ENCODE measurements at regions not wholly inside any gene's neighbourhood (a gene's known extent, or its start where the extent isn't known, plus 50 kb on each side); places are given as distances from the start of the nearest gene placed in this dataset.

DNA sequence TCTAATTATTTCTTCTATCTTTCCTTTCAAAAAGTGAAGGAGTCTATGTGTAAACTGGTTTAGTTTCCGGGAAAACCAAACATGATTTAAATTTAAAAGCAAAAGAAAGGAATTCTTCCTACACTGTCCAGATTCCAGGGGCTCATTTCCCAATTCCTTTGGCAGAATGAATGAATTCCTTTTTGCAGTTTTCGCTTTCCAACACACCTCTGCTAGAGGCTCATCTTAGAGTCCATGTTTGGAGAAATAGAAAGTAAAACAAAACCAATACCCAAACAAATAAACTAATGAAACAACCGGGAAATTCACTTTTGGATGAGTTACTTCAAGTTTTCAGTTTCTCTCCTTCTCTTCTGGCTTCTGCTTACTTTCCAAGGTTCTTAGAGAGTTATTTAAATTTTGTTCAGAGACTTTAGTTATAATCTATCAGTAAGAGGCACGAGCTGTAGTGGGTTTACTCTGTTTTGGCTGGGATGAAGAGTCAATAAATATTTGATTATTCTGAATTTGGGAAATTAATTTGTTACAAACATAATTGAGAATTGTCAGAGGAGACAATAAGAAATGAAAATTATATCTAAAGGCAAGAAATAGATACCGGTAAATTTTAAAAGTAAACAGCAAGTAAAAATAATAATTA lies 365.0 kb upstream of the CDH9 start:
- no peak for DNase-seq (ENCODE audit: low read depth)

DNA sequence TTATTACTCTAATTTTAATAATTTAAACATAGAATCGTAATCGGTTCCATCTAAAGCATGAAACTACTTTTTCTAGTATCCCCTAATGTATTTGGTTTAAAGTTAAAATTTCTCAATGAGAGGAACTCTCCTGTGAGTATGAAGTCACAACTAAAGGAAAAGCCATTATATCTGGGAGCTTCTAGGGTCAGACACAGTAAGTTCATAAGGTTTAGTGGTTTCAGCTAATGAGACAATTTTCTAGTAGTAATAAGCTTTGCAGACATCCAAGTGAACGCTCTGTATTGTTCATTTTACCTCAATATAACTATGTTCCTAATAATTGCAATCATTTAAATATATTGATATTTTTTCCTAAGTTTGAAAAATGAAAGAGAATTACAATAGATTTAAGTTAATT lies 364.4 kb upstream of the CDH9 start:
- no peak for DNase-seq (ENCODE audit: low read depth)

DNA sequence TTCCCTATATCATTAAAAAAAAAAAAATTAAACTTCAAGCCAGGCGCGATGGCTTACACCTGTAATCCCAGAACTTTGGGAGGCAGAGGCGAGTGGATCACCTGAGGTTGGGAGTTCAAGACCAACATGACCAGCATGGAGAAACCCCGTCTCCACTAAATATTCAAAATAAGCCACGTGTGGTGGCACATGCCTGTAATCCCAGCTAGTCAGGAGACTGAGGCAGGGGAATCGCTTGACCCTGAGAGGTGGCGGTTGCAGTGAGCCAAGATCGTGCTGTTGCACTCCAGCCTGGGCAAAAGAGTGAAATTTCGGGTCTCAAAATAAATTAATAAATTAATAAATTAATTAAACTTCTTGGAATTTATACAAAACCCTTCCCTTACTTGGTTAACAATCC lies 358.6 kb upstream of the CDH9 start:
- DNase-seq (ENCODE audit: low read depth), result no peak

DNA sequence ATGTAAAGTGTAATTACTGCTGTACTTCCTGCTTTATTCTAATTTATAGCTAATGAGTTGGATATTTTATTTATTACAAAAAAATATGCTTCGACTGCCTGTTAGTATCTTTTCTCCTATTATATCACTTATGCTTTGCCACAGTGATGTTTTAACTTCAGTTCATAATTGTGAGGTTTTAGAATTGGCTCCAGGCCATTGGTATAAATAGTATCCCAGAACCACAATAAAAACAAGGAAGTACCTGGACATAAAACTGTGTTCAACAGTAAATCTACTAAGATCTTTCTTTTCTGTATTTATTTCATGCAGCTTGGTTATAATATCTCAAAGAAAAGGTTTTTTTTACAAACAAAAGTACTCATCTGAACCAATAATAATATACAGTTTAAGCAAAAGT lies 354.3 kb upstream of the CDH9 start:
- DNase-seq (ENCODE audit: low read depth), result no peak

DNA sequence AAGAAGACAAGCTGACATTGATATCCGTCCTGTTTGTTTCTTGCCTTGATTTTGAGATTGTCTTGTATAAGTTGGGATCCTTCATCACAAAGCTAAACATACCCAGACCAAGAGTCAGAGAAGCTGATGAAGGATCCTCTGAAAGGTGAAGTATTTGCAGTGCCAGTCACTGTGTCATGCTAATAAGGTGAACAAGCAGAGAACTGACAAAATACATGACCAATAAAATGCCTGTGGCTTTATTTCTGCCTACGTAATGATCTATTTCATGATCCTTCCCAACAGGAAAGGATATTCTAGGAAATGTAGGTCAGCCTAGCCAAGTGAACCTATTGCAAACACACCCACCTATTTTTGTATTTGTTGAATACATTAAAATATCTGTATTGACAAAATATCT lies 351.3 kb upstream of the CDH9 start:
- no peak for DNase-seq (ENCODE audit: low read depth)

DNA sequence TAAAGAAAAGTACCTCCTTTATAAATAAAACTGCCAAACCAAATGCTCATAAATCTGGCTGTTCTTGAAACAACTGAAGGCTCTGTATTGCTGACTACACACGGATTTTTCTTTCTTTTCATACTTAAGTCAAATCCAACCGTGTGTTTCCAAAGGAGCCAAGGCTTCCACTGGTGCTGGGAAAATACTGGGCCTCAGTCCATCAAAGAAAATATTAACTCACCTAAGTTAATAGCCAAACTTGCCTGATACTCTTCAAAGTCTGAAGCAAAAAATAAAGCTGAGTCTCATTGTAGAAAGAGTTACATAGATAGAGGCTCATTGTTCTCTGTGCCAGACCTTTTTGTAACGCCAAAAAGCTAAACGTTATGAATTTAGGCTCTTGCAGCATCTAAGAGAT lies 350.4 kb upstream of the CDH9 start:
- no peak for DNase-seq (ENCODE audit: low read depth)

DNA sequence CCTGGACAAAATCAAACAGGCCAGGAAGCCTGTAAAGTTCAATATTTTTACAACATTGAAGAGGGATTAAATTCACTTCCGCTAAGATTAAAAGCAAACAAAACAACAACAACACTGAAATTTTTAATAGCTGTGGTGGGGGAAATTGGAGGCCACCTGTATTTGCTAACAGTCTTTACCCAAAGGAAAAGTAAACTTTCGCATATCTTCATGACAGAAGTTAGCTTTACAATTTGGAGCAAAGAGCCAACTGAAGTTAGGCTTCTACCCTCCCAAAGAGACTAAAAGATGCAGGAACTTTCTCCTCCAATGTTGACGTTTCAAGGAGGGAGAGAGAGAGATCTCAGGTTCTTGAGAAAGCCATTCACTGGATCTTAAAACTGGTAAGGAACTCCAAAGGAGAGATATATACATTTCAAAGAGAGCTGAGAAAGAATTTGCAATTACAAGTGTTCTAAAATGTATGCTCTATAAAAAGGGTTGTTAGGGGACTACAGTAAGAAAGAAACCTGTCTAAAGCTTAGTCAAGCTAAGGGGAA lies 349.2 kb upstream of the CDH9 start:
- no peak for DNase-seq (ENCODE audit: low read depth)

DNA sequence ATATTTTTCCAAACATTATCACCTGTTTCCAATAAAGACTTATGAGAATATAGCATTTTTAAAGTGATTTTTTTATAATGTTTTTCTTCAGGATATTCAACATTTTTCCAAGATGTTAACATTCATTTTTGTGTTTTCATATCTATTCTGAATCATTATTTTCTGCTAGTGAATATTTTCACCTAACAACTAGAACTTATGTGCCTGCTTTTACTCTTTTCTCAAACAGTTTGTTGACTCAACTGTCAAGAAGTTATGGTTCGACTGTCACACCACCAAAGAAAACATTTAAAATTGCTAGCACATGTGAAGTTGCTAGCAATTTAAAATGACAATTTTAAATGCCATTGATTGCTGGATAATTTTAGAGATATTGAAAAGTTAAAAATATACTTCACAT lies 343.3 kb upstream of the CDH9 start:
- DNase-seq (ENCODE audit: low read depth), result no peak

DNA sequence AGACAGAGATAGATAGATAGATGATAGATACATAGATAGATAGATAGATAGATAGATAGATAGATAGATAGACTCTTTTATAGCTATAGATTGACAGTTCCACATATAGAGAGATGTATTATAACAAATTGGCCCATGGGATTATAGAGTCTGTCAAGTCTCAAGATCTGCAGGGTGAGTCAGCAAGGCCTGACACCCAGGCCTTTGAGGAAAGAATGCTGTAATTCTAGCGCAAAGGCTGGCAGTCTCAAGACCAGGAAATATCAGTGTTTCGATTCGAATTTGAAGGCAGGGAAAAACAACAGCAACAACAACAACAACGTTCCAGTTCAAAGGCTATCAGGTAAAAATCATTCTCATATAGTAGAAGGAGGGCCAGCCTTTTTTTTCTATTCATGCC lies 339.2 kb upstream of the CDH9 start:
- no peak for DNase-seq (ENCODE audit: low read depth)

DNA sequence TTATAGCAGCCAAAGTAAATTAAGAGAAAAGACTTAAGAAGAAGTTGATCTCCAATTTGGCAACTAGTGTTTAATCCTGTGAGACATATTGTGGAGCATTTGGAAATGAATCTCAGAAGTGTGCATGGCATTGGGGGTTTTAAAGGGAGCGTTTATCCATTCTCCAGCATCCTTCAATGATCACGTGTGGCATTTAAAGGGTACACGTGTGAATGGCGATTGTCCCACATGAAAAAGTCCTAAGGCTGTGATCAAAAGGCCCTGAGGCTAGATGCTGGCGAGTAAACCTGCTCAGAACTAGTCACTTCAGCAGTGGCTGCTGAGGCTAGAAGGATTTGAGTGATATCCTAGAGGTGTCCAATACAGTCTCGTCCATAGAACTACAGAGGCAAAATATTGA lies 315.6 kb upstream of the CDH9 start:
- DNase-seq (ENCODE audit: low read depth), result no peak

DNA sequence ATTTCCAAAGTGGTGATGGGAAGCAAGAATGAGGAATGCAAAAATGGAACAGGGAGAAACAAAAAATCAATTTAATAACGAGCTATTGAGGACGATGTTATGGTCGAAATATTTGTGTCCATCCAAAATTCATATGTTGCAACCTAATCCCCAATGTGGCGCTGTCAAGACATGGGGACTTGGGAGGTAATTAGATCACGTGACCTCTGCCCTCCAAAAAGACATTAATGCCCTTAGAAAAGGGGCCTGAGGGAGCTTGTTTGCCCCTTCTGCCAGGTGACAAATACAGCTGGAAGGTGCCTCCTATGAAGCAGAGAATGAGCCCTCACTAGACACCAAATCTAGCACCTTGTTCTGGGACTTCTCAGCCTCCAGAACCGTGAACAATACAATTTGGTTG lies 315.2 kb upstream of the CDH9 start:
- DNase-seq (ENCODE audit: low read depth), result no peak

DNA sequence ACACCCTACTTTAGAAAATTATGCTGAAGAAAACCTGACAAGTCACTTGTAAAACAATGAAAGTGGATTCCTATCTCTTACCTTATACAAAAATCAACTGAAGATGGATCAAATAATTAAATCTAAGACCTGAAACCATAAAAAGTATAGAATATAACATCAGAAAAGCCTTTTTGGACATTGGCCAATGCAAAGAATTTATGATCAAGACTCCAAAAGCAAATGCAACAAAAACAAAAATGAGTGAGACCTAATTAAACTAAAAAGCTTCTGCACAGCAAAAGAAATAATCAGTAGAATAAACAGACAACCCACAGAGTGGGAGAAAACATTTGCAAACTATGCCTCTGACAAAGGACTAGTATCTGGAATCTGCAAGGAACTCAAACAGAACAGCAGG lies 303.0 kb upstream of the CDH9 start:
- no peak for DNase-seq (ENCODE audit: low read depth)

DNA sequence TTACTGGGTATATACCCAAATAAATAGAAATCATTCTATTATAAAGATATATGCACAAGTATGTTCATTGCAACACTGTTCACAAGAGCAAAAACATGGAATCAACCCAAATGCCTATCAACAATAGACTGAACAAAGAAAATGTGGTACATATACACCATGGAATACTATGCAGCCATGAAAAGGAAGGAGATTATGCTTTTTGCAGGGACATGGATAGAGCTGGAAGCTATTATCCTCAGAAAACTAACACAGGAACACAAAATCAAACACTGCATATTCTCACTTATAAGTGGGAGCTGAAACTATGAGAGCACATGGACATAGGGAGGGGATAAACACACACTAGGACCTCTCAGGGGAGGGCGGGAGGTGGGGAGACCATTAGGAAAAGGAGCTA lies 298.4 kb upstream of the CDH9 start:
- no peak for DNase-seq (ENCODE audit: low read depth)

DNA sequence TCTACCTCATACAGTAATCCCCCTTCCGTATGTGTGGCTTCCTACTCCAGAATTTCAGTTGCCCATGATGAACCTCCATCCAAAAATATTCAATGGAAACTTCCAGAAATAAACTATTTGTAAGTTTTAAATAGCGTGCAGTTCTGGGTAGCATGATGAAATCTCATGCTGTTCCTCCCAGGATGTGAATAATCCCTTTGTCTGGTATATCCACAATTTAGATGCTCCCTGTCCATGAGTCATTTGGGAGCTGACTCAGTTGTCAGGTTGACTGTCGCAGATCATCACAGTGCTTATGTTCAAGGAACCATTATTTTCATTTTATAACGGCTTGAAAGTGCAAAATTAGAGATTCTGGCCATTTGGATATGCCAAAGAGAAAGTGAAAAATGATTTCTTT lies 290.1 kb upstream of the CDH9 start:
- DNase-seq (ENCODE audit: low read depth), result no peak

DNA sequence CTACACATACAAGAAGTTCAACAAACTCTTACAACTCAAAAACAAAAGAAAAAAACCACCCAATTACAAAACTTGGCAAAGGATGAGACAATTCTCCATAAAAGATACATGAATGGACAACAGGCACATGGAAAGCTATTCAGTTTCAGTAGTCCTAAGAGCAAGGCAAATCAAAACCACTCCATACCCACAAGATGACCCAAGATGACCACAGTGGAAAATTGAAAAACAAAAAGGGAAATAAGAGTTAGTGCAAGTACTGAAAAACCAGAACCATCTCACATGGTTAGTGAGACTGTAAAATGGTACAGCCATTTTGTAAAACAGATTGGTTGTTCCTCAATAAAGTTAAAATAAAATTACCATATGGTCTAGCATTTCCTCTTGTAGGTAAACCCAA lies 287.1 kb upstream of the CDH9 start:
- no peak for DNase-seq (ENCODE audit: low read depth)

DNA sequence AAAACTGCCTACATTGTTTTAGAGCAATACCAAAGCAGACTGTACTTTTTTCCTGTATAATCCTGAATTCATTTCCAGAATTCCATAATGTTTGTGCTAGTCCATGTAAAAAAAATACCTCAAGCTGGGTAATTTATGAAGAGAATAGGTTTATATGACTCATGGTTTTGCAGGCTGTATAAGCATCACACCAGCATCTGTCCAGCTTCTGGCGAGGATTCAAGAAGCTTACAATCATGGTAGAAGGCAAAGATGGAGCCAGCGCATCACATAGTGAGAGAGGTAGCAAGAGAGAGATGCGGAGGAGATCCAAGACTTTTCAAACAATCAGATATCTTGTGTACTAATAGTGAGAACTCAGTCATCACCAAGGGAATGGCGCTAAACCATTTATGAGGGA lies 280.3 kb upstream of the CDH9 start:
- no peak for DNase-seq (ENCODE audit: low read depth)

DNA sequence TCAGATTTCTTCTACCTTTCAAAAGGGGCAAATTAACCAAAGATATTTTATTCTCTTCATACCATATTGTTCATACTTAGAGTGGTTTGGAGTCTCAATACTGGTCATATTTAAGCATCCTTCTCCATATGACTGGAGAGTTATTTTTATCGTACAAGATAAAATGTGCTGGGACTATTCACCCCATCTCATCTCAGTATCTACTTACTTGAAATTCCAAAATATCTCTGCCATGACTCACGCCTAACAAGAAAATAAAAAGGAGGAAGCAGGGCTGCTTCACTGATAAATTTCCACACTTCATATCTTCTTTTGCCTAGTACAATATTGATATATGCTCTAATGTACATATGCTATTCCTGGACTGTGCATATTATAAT lies 277.9 kb upstream of the CDH9 start:
- DNase-seq (ENCODE audit: low read depth), result peak; percentile 90

DNA sequence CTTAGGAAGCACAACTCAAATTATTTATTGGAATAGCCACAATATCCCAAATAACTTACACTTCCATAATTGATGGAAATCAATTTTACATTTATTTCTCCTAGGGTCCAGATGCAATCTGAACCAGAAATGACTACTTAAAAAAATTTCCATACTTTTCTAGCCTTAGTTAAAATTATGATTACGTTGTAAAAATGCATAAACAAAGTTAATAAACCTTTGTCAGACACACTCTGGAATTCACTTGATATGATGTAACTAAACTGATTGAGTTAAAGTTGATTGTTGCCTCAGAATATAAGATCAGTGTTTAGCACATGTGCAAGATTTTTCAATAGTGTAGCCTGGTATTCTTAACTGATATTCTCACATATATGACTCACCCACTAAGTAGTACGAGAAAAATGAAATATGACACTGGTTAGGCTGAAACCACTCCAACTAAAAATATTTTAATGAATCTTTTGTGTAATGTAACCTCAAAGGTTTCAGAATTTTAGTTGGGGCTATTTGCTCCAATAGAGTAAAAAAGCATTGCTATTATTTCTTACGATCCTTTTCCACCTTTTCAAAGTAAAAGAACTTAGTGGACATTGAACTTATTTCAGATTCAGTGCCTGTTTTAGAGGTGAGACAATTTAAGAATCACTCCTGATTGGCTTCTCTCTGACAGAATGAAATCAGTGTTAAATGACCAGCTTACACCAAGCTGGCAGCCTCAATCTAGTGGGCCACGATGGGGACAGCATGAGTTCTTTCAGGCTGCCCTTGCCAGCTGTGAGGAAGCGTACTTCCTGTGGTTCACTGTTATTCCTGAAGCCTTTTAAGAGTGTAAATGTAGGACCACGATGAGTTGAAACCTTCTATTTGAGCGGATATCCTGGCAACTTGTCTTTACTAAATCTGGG lies 277.2 kb upstream of the CDH9 start:
- DNase-seq (ENCODE audit: low read depth), result peak; percentile 65

DNA sequence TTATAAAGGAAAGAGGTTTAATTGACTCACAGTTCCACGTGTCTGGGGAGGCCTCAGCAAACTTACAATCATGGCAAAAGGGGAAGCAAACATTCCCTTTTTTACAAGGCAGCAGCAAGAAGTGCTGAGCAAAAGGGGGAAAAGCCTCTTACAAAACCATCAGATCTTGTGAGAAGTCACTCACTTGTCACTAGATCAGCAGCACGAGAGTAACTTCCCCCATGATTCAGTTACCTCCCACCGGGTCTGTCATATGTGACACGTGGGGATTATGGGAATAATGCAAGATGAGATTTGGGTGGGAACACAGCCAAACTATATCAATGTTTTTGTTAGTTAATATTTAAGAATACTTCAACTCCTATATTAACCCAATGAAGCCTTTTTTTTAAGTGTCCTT lies 275.2 kb upstream of the CDH9 start:
- DNase-seq (ENCODE audit: low read depth), result no peak

DNA sequence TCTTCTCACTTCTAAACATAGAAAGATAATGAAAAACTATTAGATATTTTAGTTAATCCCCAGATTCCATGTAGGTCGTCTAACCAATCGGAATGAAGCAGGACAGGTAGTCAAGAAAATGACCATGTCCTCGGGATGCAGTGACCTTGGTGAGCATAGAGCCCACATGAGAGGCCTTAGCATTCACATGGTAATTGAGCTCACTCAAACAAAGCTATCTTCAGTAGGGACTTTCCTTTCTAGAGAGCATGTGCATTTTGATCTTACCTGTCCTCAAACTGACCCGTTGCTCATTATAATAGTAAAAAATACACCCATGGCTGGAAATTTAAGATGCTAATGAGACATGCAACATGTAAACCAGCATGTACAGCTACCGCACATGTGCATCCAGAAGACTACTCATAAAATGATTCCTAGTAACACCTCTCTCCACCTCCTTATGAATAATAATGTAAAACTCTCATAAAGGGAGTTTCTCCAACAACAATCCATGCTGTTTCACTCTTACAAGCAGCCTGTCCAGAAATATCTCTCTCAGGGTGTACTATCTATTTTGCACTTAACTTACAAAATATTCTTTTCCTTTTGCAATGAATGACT lies 274.0 kb upstream of the CDH9 start:
- DNase-seq (ENCODE audit: low read depth), result no peak

DNA sequence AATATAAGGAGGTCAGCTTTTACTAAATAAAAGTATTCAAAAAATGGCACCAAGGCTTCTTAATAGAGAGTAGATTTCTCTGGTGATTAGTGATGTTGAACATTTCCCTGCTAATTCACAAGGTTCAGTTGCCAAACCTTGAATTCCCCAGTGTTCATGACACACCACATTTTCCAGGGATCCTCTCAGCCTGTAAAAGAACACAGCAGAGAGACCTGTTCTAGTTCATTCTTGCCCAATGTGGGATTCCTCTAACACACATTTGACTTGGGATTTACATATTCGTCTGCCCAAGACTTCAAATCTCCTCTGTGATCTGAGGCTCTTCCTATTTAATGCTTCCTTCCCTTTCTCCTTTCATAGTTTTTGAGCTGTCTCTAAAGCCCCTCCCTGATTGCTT lies 273.2 kb upstream of the CDH9 start:
- DNase-seq (ENCODE audit: low read depth), result no peak

DNA sequence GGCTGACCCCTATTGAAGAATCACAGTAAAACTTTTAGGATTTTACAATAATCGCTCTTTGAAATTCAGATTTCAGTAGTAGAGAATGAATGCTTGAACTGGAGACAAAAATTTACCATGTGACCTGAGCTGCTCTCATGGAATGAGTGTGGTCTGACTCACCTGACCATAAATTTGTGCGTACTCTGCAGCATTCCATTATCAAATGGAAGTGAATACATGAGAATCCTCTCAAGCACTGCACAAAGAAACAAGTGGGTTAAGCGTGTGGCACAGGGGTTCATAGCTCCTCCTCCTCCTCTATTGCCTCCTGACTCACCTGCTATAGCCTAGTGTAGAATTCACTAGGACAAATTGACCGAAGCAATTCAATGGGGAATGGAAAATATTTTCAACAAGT lies 269.8 kb upstream of the CDH9 start:
- no peak for DNase-seq (ENCODE audit: low read depth)

DNA sequence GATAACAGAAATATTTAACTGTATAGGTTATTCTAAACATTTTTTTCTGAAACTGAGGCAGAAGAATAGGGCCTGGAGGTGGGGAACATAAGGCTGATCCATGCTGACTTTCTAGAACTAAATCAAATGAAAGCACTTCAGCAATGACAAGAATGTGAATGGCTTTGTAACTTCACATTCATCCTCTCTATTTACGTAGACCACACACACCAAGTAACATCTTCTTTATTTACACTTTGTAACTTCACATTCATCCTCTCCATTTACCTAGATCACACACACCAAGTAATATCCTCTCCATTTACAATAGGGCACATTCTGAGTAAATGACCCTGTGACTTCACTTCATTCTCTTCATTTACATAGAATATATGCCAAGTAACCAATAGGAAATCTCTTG lies 251.8 kb upstream of the CDH9 start:
- no peak for DNase-seq (ENCODE audit: low read depth)
